ENCODE measurements at regions not wholly inside any gene's neighbourhood (a gene's known extent, or its start where the extent isn't known, plus 50 kb on each side); places are given as distances from the start of the nearest gene placed in this dataset.

- Histone ChIP-seq H3K79me2 (ENCODE audit: insufficient read depth, low read length) (no peaks in the 10 kb centered on the region), H3K27me3 (ENCODE audit: insufficient read depth, low read length, poor library complexity, severe bottlenecking) (no peaks in the 10 kb centered on the region), H3K4me1 (ENCODE audit: insufficient read depth, low read length, poor library complexity, severe bottlenecking) (no peaks in the 10 kb centered on the region), H3K9me2 (replicated peaks; ENCODE audit: low read depth, low read length) (no peaks in the 10 kb centered on the region), H3K9me3 (ENCODE audit: insufficient read depth, low read depth, low read length) (no peaks in the 10 kb centered on the region), H3K4me3 (ENCODE audit: low read length, poor library complexity, severe bottlenecking) (no peak overlapping the region), H2AFZ (ENCODE audit: low read length) (no peak overlapping the region), H3K9ac (ENCODE audit: low read depth, low read length, poor library complexity, severe bottlenecking) (no peak overlapping the region), H4K20me1 (ENCODE audit: insufficient read depth, low read length, poor library complexity, severe bottlenecking) (no peaks in the 10 kb centered on the region), H3K4me2 (ENCODE audit: low read depth, low read length, poor library complexity, severe bottlenecking) (no peak overlapping the region), H3K36me3 (ENCODE audit: insufficient read depth, low read length) (no peaks in the 10 kb centered on the region), H3F3A (ENCODE audit: low read depth) (no peaks in the 10 kb centered on the region)
- TF ChIP-seq, protein P1, sequence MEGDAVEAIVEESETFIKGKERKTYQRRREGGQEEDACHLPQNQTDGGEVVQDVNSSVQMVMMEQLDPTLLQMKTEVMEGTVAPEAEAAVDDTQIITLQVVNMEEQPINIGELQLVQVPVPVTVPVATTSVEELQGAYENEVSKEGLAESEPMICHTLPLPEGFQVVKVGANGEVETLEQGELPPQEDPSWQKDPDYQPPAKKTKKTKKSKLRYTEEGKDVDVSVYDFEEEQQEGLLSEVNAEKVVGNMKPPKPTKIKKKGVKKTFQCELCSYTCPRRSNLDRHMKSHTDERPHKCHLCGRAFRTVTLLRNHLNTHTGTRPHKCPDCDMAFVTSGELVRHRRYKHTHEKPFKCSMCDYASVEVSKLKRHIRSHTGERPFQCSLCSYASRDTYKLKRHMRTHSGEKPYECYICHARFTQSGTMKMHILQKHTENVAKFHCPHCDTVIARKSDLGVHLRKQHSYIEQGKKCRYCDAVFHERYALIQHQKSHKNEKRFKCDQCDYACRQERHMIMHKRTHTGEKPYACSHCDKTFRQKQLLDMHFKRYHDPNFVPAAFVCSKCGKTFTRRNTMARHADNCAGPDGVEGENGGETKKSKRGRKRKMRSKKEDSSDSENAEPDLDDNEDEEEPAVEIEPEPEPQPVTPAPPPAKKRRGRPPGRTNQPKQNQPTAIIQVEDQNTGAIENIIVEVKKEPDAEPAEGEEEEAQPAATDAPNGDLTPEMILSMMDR (conservative IDR thresholded peaks at IDR 0.05; ENCODE audit: low read length) = no peak
- TF ChIP-seq EZH2phosphoT487 (IDR thresholded peaks at IDR 0.05; ENCODE audit: borderline replicate concordance) = no peak
These were observed 98.9 kb upstream of the UBASH3B start for GRCh38 chr11:122556605-122557004.

DNA sequence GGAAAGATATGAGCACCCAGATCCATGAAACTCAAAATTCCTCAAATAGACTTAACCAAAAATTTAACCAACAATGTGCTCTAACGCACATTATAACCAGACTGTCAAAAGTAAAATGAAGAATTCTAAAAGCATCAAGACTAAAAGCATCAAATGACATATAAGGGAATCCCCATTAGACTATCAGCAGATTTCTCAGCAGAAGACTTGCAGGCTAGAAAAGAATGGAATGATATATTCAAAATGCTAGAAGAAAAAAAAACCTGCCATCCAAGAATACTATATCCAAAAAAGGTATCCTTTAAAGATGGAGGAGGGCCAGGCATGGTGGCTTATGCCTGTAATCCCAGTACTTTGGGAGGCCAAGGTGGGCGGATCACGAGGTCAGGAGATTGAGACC is 117.5 kb upstream of the UBASH3B start:
- no peak overlapping the region for H3K4me2 ChIP-seq (ENCODE audit: low read depth, low read length, poor library complexity, severe bottlenecking)
- no peaks in the 10 kb centered on the region for H3K9me2 ChIP-seq (replicated peaks; ENCODE audit: low read depth, low read length)
- no peak for TF ChIP-seq EZH2phosphoT487 (IDR thresholded peaks at IDR 0.05; ENCODE audit: borderline replicate concordance)
- TF ChIP-seq, protein P1 (conservative IDR thresholded peaks at IDR 0.05; ENCODE audit: low read length) = no peak
- H2AFZ ChIP-seq (ENCODE audit: low read length) = no peak overlapping the region
- peaks cover 3% of the 10 kb centered on the region for H3K27me3 ChIP-seq (ENCODE audit: insufficient read depth, low read length, poor library complexity, severe bottlenecking)
- no peaks in the 10 kb centered on the region for H4K20me1 ChIP-seq (ENCODE audit: insufficient read depth, low read length, poor library complexity, severe bottlenecking)
- H3K79me2 ChIP-seq (ENCODE audit: insufficient read depth, low read length) = no peaks in the 10 kb centered on the region
- no peaks in the 10 kb centered on the region for H3K4me1 ChIP-seq (ENCODE audit: insufficient read depth, low read length, poor library complexity, severe bottlenecking)
- H3K9me3 ChIP-seq (ENCODE audit: insufficient read depth, low read depth, low read length) = 0 out of 2 replicates have a peak, but pooled peaks cover 5% of the 10 kb centered on the region
- no peaks in the 10 kb centered on the region for H3F3A ChIP-seq (ENCODE audit: low read depth)
- H3K9ac ChIP-seq (ENCODE audit: low read depth, low read length, poor library complexity, severe bottlenecking) = no peak overlapping the region
- no peak overlapping the region for H3K4me3 ChIP-seq (ENCODE audit: low read length, poor library complexity, severe bottlenecking)
- H3K36me3 ChIP-seq (ENCODE audit: insufficient read depth, low read length) = no peaks in the 10 kb centered on the region

- no peaks in the 10 kb centered on the region for H3K4me1 ChIP-seq (ENCODE audit: insufficient read depth, low read length, poor library complexity, severe bottlenecking)
- no peaks in the 10 kb centered on the region for H3K9me2 ChIP-seq (replicated peaks; ENCODE audit: low read depth, low read length)
- no peaks in the 10 kb centered on the region for H3K9me3 ChIP-seq (ENCODE audit: insufficient read depth, low read depth, low read length)
- H3K4me2 ChIP-seq (ENCODE audit: low read depth, low read length, poor library complexity, severe bottlenecking) = no peak overlapping the region
- H3K27me3 ChIP-seq (ENCODE audit: insufficient read depth, low read length, poor library complexity, severe bottlenecking) = no peaks in the 10 kb centered on the region
- no peaks in the 10 kb centered on the region for H4K20me1 ChIP-seq (ENCODE audit: insufficient read depth, low read length, poor library complexity, severe bottlenecking)
- no peaks in the 10 kb centered on the region for H3K79me2 ChIP-seq (ENCODE audit: insufficient read depth, low read length)
- TF ChIP-seq EZH2phosphoT487 (IDR thresholded peaks at IDR 0.05; ENCODE audit: borderline replicate concordance) = no peak
- TF ChIP-seq, protein P1 (conservative IDR thresholded peaks at IDR 0.05; ENCODE audit: low read length) = no peak
- H3K9ac ChIP-seq (ENCODE audit: low read depth, low read length, poor library complexity, severe bottlenecking) = no peak overlapping the region
- H3F3A ChIP-seq (ENCODE audit: low read depth) = no peaks in the 10 kb centered on the region
- no peak overlapping the region for H3K4me3 ChIP-seq (ENCODE audit: low read length, poor library complexity, severe bottlenecking)
- no peaks in the 10 kb centered on the region for H3K36me3 ChIP-seq (ENCODE audit: insufficient read depth, low read length)
- no peak overlapping the region for H2AFZ ChIP-seq (ENCODE audit: low read length)
These were observed 130.6 kb upstream of the UBASH3B start for GRCh38 chr11:122524898-122525297.

All from Loucy (cell line).